ENCODE measurements at regions not wholly inside any gene's neighbourhood (a gene's known extent, or its start where the extent isn't known, plus 50 kb on each side); places are given as distances from the start of the nearest gene placed in this dataset.

DNA sequence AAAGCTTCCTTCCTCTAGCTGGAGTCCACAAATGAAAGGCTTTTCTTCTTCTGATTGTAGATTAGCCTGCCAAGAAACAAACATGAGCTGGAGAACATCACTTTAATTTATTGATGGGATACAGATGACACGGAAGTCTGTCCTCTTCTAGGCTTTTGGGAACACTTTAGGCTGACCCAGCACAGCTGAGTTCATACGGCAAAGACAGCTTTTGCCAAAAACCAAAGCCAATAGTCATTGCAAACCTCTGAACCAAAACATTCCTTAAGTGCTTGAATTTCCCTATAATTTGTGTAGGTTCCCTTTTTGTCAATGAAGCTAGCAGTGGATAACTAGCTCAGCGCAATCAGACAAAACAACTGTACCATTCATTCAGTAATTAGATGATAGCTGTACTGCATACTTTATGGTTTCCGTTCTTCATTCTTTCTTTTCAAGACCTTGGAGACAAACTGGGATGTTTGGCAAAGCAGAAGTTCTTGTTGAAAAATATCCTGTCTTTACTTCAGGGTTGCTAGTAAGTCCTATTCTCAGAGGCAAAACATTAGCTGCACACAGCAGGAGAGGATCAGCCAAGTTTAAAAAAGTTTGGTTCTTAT, 95.7 kb upstream of the SPRY2 start:
- Histone ChIP-seq H3K27ac (no peak overlapping the region), H4K20me1 (ENCODE audit: insufficient read depth) (no peaks in the 10 kb centered on the region), H3K79me2 (ENCODE audit: insufficient read depth, low read depth) (no peaks in the 10 kb centered on the region), H3K9ac (no peak overlapping the region), H2AFZ (ENCODE audit: low read depth) (no peak overlapping the region), H3K4me3 (IDR thresholded peaks at IDR 0.05; ENCODE audit: insufficient read depth, low read depth, low read length) (no peak overlapping the region), H3K4me1 (ENCODE audit: low read depth, poor library complexity, severe bottlenecking) (no peaks in the 10 kb centered on the region), H3K36me3 (ENCODE audit: insufficient read depth) (no peaks in the 10 kb centered on the region), H3K4me2 (no peak overlapping the region), H3K27me3 (ENCODE audit: insufficient read depth, low read depth) (no peaks in the 10 kb centered on the region)
- TF ChIP-seq CTCF (conservative IDR thresholded peaks at IDR 0.05; ENCODE audit: low read depth, low read length) = no peak

- Histone ChIP-seq H2AFZ (ENCODE audit: low read depth) (no peak overlapping the region), H3K4me2 (no peak overlapping the region), H3K27me3 (ENCODE audit: insufficient read depth, low read depth) (no peaks in the 10 kb centered on the region), H3K36me3 (ENCODE audit: insufficient read depth) (no peaks in the 10 kb centered on the region), H3K4me3 (IDR thresholded peaks at IDR 0.05; ENCODE audit: insufficient read depth, low read depth, low read length) (no peak overlapping the region), H4K20me1 (ENCODE audit: insufficient read depth) (no peaks in the 10 kb centered on the region), H3K27ac (no peak overlapping the region), H3K4me1 (ENCODE audit: low read depth, poor library complexity, severe bottlenecking) (no peaks in the 10 kb centered on the region), H3K9ac (no peak overlapping the region), H3K79me2 (ENCODE audit: insufficient read depth, low read depth) (no peaks in the 10 kb centered on the region)
- TF ChIP-seq CTCF (conservative IDR thresholded peaks at IDR 0.05; ENCODE audit: low read depth, low read length) = no peak
These were observed 89.6 kb upstream of the SPRY2 start for GRCh38 chr13:80430561-80430960.

GRCh38 chr13:80428349-80429096, 87.6 kb upstream of the SPRY2 start:
- no peaks in the 10 kb centered on the region for H3K79me2 ChIP-seq (ENCODE audit: insufficient read depth, low read depth)
- no peak overlapping the region for H3K4me3 ChIP-seq (IDR thresholded peaks at IDR 0.05; ENCODE audit: insufficient read depth, low read depth, low read length)
- H3K36me3 ChIP-seq (ENCODE audit: insufficient read depth) = no peaks in the 10 kb centered on the region
- no peak overlapping the region for H2AFZ ChIP-seq (ENCODE audit: low read depth)
- H3K9ac ChIP-seq = no peak overlapping the region
- TF ChIP-seq CTCF (conservative IDR thresholded peaks at IDR 0.05; ENCODE audit: low read depth, low read length) = no peak
- no peaks in the 10 kb centered on the region for H3K27me3 ChIP-seq (ENCODE audit: insufficient read depth, low read depth)
- H3K4me2 ChIP-seq = no peak overlapping the region
- no peaks in the 10 kb centered on the region for H3K4me1 ChIP-seq (ENCODE audit: low read depth, poor library complexity, severe bottlenecking)
- no peaks in the 10 kb centered on the region for H4K20me1 ChIP-seq (ENCODE audit: insufficient read depth)
- no peak overlapping the region for H3K27ac ChIP-seq

GRCh38 chr13:80419416-80419815, 78.5 kb upstream of the SPRY2 start:
- Histone ChIP-seq H3K4me3 (IDR thresholded peaks at IDR 0.05; ENCODE audit: insufficient read depth, low read depth, low read length) (no peak overlapping the region), H3K4me1 (ENCODE audit: low read depth, poor library complexity, severe bottlenecking) (no peaks in the 10 kb centered on the region), H3K79me2 (ENCODE audit: insufficient read depth, low read depth) (no peaks in the 10 kb centered on the region), H3K27ac (no peak overlapping the region), H3K27me3 (ENCODE audit: insufficient read depth, low read depth) (no peaks in the 10 kb centered on the region), H3K4me2 (no peak overlapping the region), H3K9ac (no peak overlapping the region), H4K20me1 (ENCODE audit: insufficient read depth) (no peaks in the 10 kb centered on the region), H3K36me3 (ENCODE audit: insufficient read depth) (no peaks in the 10 kb centered on the region), H2AFZ (ENCODE audit: low read depth) (no peak overlapping the region)
- no peak for TF ChIP-seq CTCF (conservative IDR thresholded peaks at IDR 0.05; ENCODE audit: low read depth, low read length)

Data from KMS-11 (cell line).